Activated CD8-positive, alpha-beta memory T cell treated with anti-CD3 and anti-CD28 coated beads, Interleukin-2, amount 50 U/mL, for 1 hour (primary cell): ENCODE measurements at regions not wholly inside any gene's neighbourhood (a gene's known extent, or its start where the extent isn't known, plus 50 kb on each side); places are given as distances from the start of the nearest gene placed in this dataset.

Source experiments
- DNase-seq: peaks from one replicate; pipeline ENCODE4 v3.0.0-alpha.2; 2020; ENCODE audit errors: extremely low read depth

- DNase-seq = no peak
Measured at GRCh38 chr2:134141598-134142340, 112.1 kb upstream of the MGAT5 start.

- DNase-seq = no peak
Measured at GRCh38 chr2:134142341-134142738, 111.5 kb upstream of the MGAT5 start.

- no peak for DNase-seq
Measured at GRCh38 chr2:134142903-134143302, 111.0 kb upstream of the MGAT5 start.

GRCh38 chr2:134143568-134143967 is 110.3 kb upstream of the MGAT5 start:
- DNase-seq = no peak

- no peak for DNase-seq
Measured at GRCh38 chr2:134144081-134144596, 109.7 kb upstream of the MGAT5 start.

- no peak for DNase-seq
Measured at GRCh38 chr2:134144651-134145050, 109.2 kb upstream of the MGAT5 start.

GRCh38 chr2:134145519-134145918 is 108.4 kb upstream of the MGAT5 start:
- no peak for DNase-seq

- DNase-seq = no peak
Measured at GRCh38 chr2:134146161-134146560, 107.7 kb upstream of the MGAT5 start.

- no peak for DNase-seq
Measured at GRCh38 chr2:134146620-134147019, 107.3 kb upstream of the MGAT5 start.

- no peak for DNase-seq
Measured at GRCh38 chr2:134148172-134148571, 105.7 kb upstream of the MGAT5 start.

GRCh38 chr2:134148843-134149472 is 104.9 kb upstream of the MGAT5 start:
- DNase-seq = no peak

GRCh38 chr2:134149904-134150303 is 104.0 kb upstream of the MGAT5 start:
- DNase-seq = no peak

- no peak for DNase-seq
Measured at GRCh38 chr2:134150760-134151159, 103.1 kb upstream of the MGAT5 start.

GRCh38 chr2:134152045-134153010 is 101.5 kb upstream of the MGAT5 start:
- DNase-seq = no peak

GRCh38 chr2:134153294-134153880 is 100.5 kb upstream of the MGAT5 start:
- no peak for DNase-seq

- DNase-seq = no peak
Measured at GRCh38 chr2:134154246-134154645, 99.6 kb upstream of the MGAT5 start.

- DNase-seq = no peak
Measured at GRCh38 chr2:134155134-134155533, 98.7 kb upstream of the MGAT5 start.

- no peak for DNase-seq
Measured at GRCh38 chr2:134158295-134158694, 95.6 kb upstream of the MGAT5 start.

GRCh38 chr2:134161170-134161547 is 92.7 kb upstream of the MGAT5 start:
- DNase-seq = no peak

GRCh38 chr2:134163336-134163735 is 90.5 kb upstream of the MGAT5 start:
- DNase-seq = no peak

- DNase-seq = no peak
Measured at GRCh38 chr2:134164306-134164705, 89.6 kb upstream of the MGAT5 start.

GRCh38 chr2:134167015-134167414 is 86.9 kb upstream of the MGAT5 start:
- DNase-seq = no peak
